Spinal cord (tissue), 9 donors: ENCODE measurements at regions not wholly inside any gene's neighbourhood (a gene's known extent, or its start where the extent isn't known, plus 50 kb on each side); places are given as distances from the start of the nearest gene placed in this dataset.

Experiments
- DNase-seq, 6 donors: peaks; one replicate each; pipeline versions ENCODE4 v3.0.0 to v3.0.0-alpha.2; 2013 to 2015; ENCODE audit warnings: low spot score in 6 of 6, low read depth in 4 of 6
- H3K27ac ChIP-seq: one replicate; pipeline ENCODE4 v1.5.1; 2013; ENCODE audit warnings: low read depth, low read length, control low read depth
- H3K27me3 ChIP-seq: one replicate; pipeline ENCODE4 v1.6.1; 2013; ENCODE audit warnings: low read length; ENCODE audit not compliant: control insufficient read depth, insufficient read depth
- H3K36me3 ChIP-seq: one replicate; pipeline ENCODE4 v1.6.1; 2013; ENCODE audit warnings: low read length; ENCODE audit not compliant: control insufficient read depth, insufficient read depth
- H3K4me1 ChIP-seq: one replicate; pipeline ENCODE4 v1.6.1; 2013; ENCODE audit warnings: low read length; ENCODE audit not compliant: control insufficient read depth, insufficient read depth
- H3K4me3 ChIP-seq: one replicate; pipeline ENCODE4 v1.5.1; 2013; ENCODE audit warnings: low read depth, low read length, control low read depth
- H3K9me3 ChIP-seq: one replicate; pipeline ENCODE4 v1.6.1; 2013; ENCODE audit warnings: low read length; ENCODE audit not compliant: control insufficient read depth, insufficient read depth
- WGBS: methylation state at CpG from one replicate; pipeline ENCODE4 v1.1.5; 2013; ENCODE audit warnings: missing lambda C conversion rate; ENCODE audit not compliant: insufficient coverage; 5-methylcytosine and 5-hydroxymethylcytosine counted together
- donor health status: healthy.

DNA sequence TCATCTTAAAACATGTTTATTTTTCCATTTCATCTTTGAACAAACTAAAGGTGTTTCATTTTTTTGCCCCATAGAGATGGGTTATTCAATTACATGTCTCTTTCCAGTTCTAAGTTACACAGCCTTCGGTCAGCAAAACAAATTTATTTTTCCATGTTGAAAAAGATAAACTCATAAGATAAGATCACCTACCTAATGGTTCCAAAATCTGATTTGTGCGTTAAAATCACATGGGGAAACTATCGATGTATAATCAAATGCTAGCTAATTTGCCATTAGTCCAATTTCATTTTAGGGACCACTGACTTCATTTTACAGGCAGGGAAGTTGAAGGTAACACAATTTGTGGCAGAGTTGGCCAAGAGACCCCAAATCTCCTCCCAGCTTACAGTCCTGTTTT is 67.2 kb upstream of the ACSL1 start:
- no peaks in the 10 kb centered on the region for H3K36me3 ChIP-seq
- 100% methylated on average over 1 of the region's 3 CpGs for WGBS
- H3K9me3 ChIP-seq, result no peaks in the 10 kb centered on the region
- no peak for DNase-seq
- H3K27ac ChIP-seq, result no peak overlapping the region
- no peaks in the 10 kb centered on the region for H3K27me3 ChIP-seq
- peaks cover 2% of the 10 kb centered on the region for H3K4me1 ChIP-seq
- no peak overlapping the region for H3K4me3 ChIP-seq

DNA sequence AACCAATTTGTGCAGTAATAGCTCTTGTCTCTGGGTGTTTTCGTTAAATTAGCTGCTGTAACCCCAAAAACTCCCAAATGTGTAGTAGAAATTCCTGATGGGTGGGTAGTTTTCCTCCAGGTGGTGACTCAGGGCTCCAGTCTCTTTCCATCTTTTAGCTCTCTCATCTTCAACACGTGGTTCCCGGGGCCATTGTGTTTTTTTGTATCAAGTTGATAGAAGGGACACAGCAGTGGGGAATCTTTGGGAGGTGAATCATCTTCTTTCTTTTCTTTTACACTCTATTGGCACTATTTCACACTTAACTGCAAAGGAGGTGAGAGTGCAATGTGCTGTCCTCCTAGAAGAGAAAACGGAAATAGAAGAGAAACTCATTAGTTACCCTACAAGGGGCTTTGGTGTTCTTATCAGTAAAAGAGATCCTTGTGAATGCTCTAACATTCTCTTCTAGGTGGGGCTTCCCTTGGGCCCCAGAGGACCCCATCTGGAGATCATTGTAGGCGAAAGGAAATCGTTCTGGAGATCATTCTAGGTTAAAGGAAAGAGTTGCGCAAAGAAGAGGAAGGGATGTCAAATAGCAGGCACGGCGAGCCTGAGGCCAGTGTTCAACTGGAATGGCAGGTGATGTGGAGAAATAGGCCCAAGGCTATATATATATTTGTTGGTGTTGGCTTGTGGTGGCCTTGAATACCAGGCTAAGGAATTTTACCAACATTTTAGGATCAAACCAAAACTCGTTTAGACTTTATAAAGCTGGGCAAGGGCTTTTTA is 68.2 kb upstream of the ACSL1 start:
- no peak overlapping the region for H3K4me3 ChIP-seq
- peaks cover 2% of the 10 kb centered on the region for H3K4me1 ChIP-seq
- H3K9me3 ChIP-seq, result no peaks in the 10 kb centered on the region
- H3K27me3 ChIP-seq, result no peaks in the 10 kb centered on the region
- 96% methylated on average over 6 of the region's 10 CpGs for WGBS
- no peak for DNase-seq
- no peak overlapping the region for H3K27ac ChIP-seq
- no peaks in the 10 kb centered on the region for H3K36me3 ChIP-seq

DNA sequence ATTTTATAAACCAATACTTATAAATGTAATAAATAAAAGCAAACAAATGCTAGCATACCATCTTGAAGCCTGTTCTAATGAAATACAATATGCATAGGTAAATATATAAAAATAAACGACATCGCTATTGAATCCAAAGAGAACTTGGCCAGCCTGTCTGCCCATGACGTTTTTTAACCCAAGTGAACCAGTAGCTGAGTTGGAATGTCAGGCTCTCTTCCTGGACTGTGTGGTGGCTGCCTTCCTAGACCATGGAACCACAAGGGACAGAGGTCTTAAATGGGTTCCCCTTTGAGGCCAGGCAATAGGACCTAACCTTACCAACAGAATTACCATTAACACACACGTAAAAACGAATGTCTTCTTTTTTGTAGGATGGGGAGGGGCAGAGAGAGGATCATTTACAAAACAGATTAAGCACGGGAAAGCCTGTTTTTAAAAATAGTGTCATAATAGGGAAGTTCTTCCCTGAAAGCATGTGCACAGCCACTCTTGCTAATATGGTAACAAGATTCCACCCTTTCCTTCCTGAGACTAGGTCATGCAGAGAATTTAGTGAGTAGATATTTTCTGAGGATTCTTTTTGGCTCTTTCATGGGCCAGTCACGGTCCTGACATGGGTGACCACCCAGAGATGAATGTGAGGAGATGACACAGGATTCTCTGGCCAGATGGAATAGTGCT is 69.4 kb upstream of the ACSL1 start:
- H3K4me1 ChIP-seq, result peaks cover 2% of the 10 kb centered on the region
- no peak overlapping the region for H3K27ac ChIP-seq
- H3K27me3 ChIP-seq, result no peaks in the 10 kb centered on the region
- H3K9me3 ChIP-seq, result no peaks in the 10 kb centered on the region
- H3K36me3 ChIP-seq, result no peaks in the 10 kb centered on the region
- no peak overlapping the region for H3K4me3 ChIP-seq
- WGBS, result 94% methylated on average over 4 of the region's 7 CpGs
- no peak for DNase-seq

DNA sequence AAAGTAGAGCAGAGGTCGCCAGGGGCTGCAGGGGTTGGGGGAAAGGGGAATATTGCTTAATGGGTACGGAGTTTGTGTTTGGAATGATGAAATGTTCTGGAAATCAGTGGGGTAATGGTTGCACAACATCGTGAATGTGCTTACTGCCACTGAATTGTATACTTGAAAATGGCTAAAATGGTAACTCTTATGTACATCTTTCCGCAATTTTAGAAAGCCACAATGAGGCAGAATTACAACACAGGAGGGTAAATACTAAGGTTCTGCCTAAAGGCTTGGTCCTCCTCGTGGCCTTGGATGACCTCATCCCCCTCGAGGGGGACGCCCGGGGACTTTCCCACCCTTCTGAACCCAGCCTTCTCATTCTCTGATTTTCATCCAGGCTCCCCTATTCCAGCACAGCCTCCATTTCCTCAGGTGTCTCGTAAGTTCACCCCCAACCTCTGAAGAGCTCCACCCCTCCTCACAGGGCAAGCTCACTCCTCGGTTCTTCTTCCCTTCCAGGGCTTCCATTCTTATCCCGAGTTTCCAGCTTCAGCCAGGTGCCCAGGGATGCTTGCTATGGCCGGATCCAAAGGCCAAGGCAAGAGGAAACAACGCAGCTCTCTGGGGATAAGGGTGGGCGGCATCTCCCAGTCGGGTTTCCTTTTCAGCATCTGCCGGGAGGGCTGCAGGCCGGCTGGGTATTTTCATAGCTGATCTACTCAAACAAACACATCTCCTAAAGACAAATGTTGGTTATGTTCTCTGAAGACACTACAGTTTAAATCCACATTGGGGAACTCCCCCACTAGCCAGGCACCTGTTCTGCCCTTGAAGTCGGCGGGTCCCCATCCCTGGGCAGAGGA is 71.3 kb upstream of the ACSL1 start:
- no peaks in the 10 kb centered on the region for H3K36me3 ChIP-seq
- peaks cover 2% of the 10 kb centered on the region for H3K4me1 ChIP-seq
- no peak overlapping the region for H3K27ac ChIP-seq
- DNase-seq, result no peak
- no peak overlapping the region for H3K4me3 ChIP-seq
- no peaks in the 10 kb centered on the region for H3K27me3 ChIP-seq
- H3K9me3 ChIP-seq, result no peaks in the 10 kb centered on the region
- 96% methylated on average over 13 of the region's 19 CpGs for WGBS

DNA sequence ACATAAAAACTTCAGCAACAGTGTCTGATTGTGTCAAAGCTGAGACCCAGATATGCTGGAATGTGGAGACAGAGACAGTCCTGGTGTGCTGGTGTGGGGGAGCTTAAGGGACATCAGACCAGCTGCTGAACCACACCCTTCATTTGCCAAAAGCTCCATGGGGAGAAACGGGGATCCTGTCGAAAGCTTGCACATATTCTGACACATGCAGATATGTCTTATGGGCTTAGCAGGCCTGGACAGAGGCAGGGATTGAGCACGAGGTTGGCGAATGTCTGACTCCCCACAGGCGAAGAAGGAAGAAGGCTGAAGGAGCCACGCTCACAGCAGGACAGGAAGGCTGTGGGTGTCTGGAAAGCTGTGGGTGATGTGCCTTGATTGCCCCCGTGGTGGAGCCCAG is 72.1 kb upstream of the ACSL1 start:
- DNase-seq, result no peak
- Histone ChIP-seq H3K27ac (no peak overlapping the region), H3K27me3 (no peaks in the 10 kb centered on the region), H3K36me3 (no peaks in the 10 kb centered on the region), H3K4me1 (peaks cover 2% of the 10 kb centered on the region), H3K9me3 (no peaks in the 10 kb centered on the region), H3K4me3 (no peak overlapping the region)
- 74% methylated on average over 5 of the region's 7 CpGs for WGBS

DNA sequence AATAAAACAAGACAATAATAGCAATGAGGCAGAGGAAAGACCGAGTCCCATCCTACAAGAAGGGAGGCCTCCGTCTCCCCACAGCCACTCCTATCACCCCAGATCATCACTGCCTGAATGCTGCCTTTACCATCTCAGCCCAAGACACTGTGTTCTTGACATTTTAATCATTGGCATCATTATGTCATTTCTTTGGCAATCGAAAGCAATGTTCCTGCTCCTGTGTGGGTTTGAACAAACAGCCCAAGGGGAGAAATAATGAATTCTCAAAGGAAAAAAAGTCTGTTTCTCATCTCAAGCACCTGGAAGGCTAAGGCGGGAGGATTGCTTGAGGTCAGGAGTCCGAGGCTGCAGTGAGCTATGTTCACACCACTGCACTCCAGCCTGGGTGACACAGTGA is 73.0 kb upstream of the ACSL1 start:
- WGBS, result 78% methylated on average over 5 of the region's 5 CpGs
- Histone ChIP-seq H3K27me3 (no peaks in the 10 kb centered on the region), H3K27ac (no peak overlapping the region), H3K36me3 (no peaks in the 10 kb centered on the region), H3K4me3 (no peak overlapping the region), H3K9me3 (no peaks in the 10 kb centered on the region), H3K4me1 (peaks cover 2% of the 10 kb centered on the region)
- no peak for DNase-seq

DNA sequence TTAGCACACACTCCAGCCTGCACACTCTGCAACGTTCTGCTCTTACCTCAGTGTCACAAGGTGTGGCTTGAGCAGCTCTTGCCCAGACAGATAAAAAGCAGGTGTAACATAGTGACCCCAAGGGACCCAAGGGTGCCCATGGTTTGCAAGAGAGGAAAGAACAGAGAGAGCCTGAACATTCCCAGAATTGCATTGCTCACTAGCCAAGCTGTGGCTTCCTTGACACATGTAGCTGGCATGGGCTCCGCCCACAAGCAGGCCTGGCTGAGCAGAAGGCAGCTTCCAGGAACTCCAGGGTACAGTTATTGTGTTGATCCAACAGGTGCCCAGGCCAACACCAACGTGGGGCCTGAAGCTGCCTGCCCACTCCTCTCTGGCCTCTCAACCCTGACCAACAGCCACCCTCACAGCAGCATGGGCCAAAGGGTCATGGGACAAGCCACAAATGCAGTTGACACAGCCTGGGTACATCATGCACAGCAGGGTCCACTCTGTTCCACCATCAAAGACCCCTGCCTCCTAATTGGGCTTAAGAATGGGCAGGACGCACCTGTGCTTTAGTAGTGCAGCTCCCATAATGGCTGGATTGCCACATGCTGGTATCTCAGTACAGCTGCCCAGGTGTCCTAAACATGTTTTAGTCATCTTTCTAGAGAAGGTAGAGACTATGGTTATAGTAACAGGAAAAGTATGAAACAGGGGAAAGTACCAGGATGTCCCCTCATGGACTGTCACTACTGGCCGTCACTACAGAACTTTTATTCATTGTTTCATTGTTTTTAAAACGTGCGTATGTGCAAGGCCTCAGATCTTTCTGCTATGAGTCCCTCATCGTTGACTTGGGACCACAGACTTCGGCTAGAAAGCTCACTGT is 73.7 kb upstream of the ACSL1 start:
- Histone ChIP-seq H3K4me1 (peaks cover 2% of the 10 kb centered on the region), H3K4me3 (no peak overlapping the region), H3K27me3 (no peaks in the 10 kb centered on the region), H3K9me3 (no peaks in the 10 kb centered on the region), H3K36me3 (no peaks in the 10 kb centered on the region), H3K27ac (no peak overlapping the region)
- no peak for DNase-seq
- 82% methylated on average over 7 of the region's 9 CpGs for WGBS

DNA sequence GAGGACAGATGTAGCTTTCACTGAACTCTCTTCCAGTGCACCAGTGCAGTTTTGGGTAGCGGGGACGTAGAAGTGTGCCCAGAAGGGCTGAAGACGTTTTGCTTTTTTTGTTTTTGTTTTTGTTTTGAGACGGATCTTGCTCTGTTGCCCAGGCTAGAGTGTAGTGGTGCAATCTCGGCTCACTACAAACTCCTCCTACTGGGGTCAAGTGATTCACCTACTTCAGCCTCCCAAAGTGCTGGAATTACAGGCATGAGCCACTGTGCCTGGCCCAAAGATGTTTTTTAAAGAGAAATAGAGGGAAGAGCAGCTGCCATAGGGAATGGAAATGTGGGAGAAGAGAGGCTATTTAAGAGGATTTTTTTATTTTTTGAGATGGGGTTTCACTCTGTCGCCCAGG is 74.4 kb upstream of the ACSL1 start:
- Histone ChIP-seq H3K9me3 (no peaks in the 10 kb centered on the region), H3K4me3 (no peak overlapping the region), H3K27ac (no peak overlapping the region), H3K27me3 (no peaks in the 10 kb centered on the region), H3K4me1 (peaks cover 2% of the 10 kb centered on the region), H3K36me3 (no peaks in the 10 kb centered on the region)
- DNase-seq, result no peak
- WGBS, result 100% methylated on average over 1 of the region's 6 CpGs

DNA sequence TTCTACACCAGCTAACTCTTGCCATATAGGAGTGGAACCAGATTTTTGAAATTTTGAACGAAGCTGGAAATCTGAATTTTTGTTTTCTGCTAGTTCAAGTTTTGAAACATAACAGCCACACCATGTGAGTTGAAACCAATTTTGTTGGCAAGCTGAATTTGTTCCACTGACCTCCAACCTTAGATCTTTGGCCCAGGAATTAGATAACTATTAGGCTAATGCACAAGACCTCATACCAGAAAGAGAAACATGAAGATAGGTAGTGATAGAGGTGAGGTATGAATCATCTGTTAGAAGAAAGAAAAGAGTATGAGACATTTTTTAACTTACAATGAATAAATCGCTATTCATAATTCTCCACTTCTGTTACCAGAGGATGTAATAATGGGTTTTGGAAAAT is 76.8 kb upstream of the ACSL1 start:
- no peaks in the 10 kb centered on the region for H3K36me3 ChIP-seq
- H3K27ac ChIP-seq, result no peak overlapping the region
- DNase-seq, result no peak
- no peaks in the 10 kb centered on the region for H3K27me3 ChIP-seq
- no peak overlapping the region for H3K4me3 ChIP-seq
- WGBS, result 100% methylated on average over 1 of the region's 2 CpGs
- H3K9me3 ChIP-seq, result no peaks in the 10 kb centered on the region
- H3K4me1 ChIP-seq, result peaks cover 2% of the 10 kb centered on the region
